GM23338 (cell line): ENCODE measurements at regions not wholly inside any gene's neighbourhood (a gene's known extent, or its start where the extent isn't known, plus 50 kb on each side); places are given as distances from the start of the nearest gene placed in this dataset.

Experiments
- ATAC-seq: fragments of 200-7000 bp; cut with Tn5 transposase; 3 replicates; pipeline ENCODE4 v1.9.1; 2020
- DNase-seq: peaks from one replicate; pipeline ENCODE4 v3.0.0-alpha.2; 2015; ENCODE audit warnings: low spot score
- H2AFZ ChIP-seq: fragments of 200-600 bp; sonication (generic); 2 replicates; pipeline ENCODE4 v1.8.0; 2016; ENCODE audit warnings: antibody characterized with exemption, mild to moderate bottlenecking, moderate library complexity
- H3F3A ChIP-seq: fragments of 200-600 bp; sonication (generic); replicated peaks from 2 replicates; pipeline ENCODE4 v1.8.0; 2017; ENCODE audit warnings: antibody characterized with exemption, mixed run types, low read depth
- H3K27ac ChIP-seq: fragments of 200-600 bp; sonication (generic); 2 replicates; pipeline ENCODE4 v1.6.1; 2016; ENCODE audit warnings: low read depth
- H3K27me3 ChIP-seq: fragments of 200-600 bp; sonication (generic); 2 replicates; pipeline ENCODE4 v1.8.0; 2016; ENCODE audit warnings: mild to moderate bottlenecking, mixed run types, moderate library complexity; ENCODE audit not compliant: insufficient read depth
- H3K36me3 ChIP-seq: fragments of 200-600 bp; sonication (generic); 2 replicates; pipeline ENCODE4 v1.8.0; 2016; ENCODE audit warnings: mild to moderate bottlenecking; ENCODE audit not compliant: insufficient read depth
- H3K4me1 ChIP-seq: fragments of 200-600 bp; sonication (generic); 2 replicates; pipeline ENCODE4 v1.8.0; 2016; ENCODE audit warnings: mild to moderate bottlenecking, moderate library complexity; ENCODE audit not compliant: insufficient read depth
- H3K4me2 ChIP-seq: fragments of 200-600 bp; sonication (generic); 2 replicates; pipeline ENCODE4 v1.7.1; 2017; ENCODE audit warnings: mixed run types
- H3K4me3 ChIP-seq: fragments of 200-600 bp; sonication (generic); 2 replicates; pipeline ENCODE4 v1.6.1; 2016; ENCODE audit warnings: mixed run types
- H3K79me2 ChIP-seq: fragments of 200-600 bp; sonication (generic); replicated peaks from 2 replicates; pipeline ENCODE4 v1.8.0; 2017; ENCODE audit warnings: mild to moderate bottlenecking; ENCODE audit not compliant: insufficient read depth
- H3K9me2 ChIP-seq: fragments of 200-600 bp; sonication (generic); 2 replicates; pipeline ENCODE4 v1.8.0; 2017; ENCODE audit not compliant: insufficient read depth
- H4K20me1 ChIP-seq: fragments of 200-600 bp; sonication (generic); replicated peaks from 2 replicates; pipeline ENCODE4 v1.8.0; 2017; ENCODE audit warnings: mild to moderate bottlenecking; ENCODE audit not compliant: insufficient read depth
- H3K27ac Mint-ChIP-seq: 2 replicates; pipeline ENCODE4 v1.8.0; 2020; ENCODE audit warnings: inconsistent platforms, mild to moderate bottlenecking, moderate library complexity, mixed read lengths
- H3K27me3 Mint-ChIP-seq: 3 replicates; pipeline ENCODE4 v1.8.0; 2022; ENCODE audit warnings: low read depth, mild to moderate bottlenecking, moderate library complexity, mixed read lengths, inconsistent platforms; ENCODE audit not compliant: insufficient read depth, poor library complexity
- H3K36me3 Mint-ChIP-seq: 3 replicates; pipeline ENCODE4 v1.8.0; 2021; ENCODE audit warnings: low read depth, mild to moderate bottlenecking, inconsistent platforms, moderate library complexity, mixed read lengths
- H3K4me1 Mint-ChIP-seq: 3 replicates; pipeline ENCODE4 v1.8.0; 2020; ENCODE audit warnings: mild to moderate bottlenecking, inconsistent platforms, mixed read lengths
- H3K4me3 Mint-ChIP-seq: 3 replicates; pipeline ENCODE4 v1.8.0; 2021; ENCODE audit warnings: moderate library complexity, mild to moderate bottlenecking, inconsistent platforms, mixed read lengths
- H3K9me3 Mint-ChIP-seq: 3 replicates; pipeline ENCODE4 v1.8.0; 2020; ENCODE audit warnings: moderate library complexity, mild to moderate bottlenecking, inconsistent platforms, mixed read lengths
- CREB1 ChIP-seq: fragments of 250-450 bp; sonication (Bioruptor Pico); IDR thresholded peaks from 2 replicates; pipeline ENCODE4 v1.5.0; 2020; ENCODE audit warnings: low read depth, mild to moderate bottlenecking, moderate library complexity
- EZH2 ChIP-seq: fragments of 200-600 bp; sonication (generic); IDR thresholded peaks from one replicate; pipeline ENCODE4 v1.8.0; 2017; ENCODE audit warnings: antibody characterized with exemption, mild to moderate bottlenecking, low read depth; ENCODE audit not compliant: unreplicated experiment
- EZH2phosphoT487 ChIP-seq: fragments of 200-600 bp; sonication (generic); IDR thresholded peaks from one replicate; pipeline ENCODE4 v1.8.1; 2018; ENCODE audit warnings: antibody characterized with exemption; ENCODE audit not compliant: unreplicated experiment
- JUNB ChIP-seq: IDR thresholded peaks from one replicate; pipeline ENCODE4 v1.6.1; 2016; ENCODE audit warnings: antibody characterized with exemption; ENCODE audit not compliant: unreplicated experiment
- NANOG ChIP-seq: IDR thresholded peaks from 2 replicates; pipeline ENCODE4 v1.6.1; 2016; ENCODE audit warnings: antibody characterized with exemption, borderline replicate concordance
- POLR2AphosphoS5 ChIP-seq: IDR thresholded peaks from 2 replicates; pipeline ENCODE4 v1.6.1; 2016; ENCODE audit warnings: antibody characterized with exemption, low read depth
- STAT1 ChIP-seq: IDR thresholded peaks from one replicate; pipeline ENCODE4 v1.6.1; 2016; ENCODE audit warnings: antibody characterized with exemption; ENCODE audit not compliant: unreplicated experiment
- ZNF114 ChIP-seq: fragments of 250-450 bp; sonication (Bioruptor Pico); IDR thresholded peaks from 2 replicates; pipeline ENCODE4 v1.5.0; 2020; ENCODE audit warnings: mild to moderate bottlenecking, moderate library complexity
- ZNF331 ChIP-seq: fragments of 250-450 bp; sonication (Bioruptor Pico); IDR thresholded peaks from 2 replicates; pipeline ENCODE4 v1.5.0; 2020; ENCODE audit warnings: low read depth, mild to moderate bottlenecking, moderate library complexity
- TF ChIP-seq, protein P1 (sequence below), 2 experiments: fragments of 200-600 bp in 1 of 2; sonication (generic) in 1 of 2; conservative IDR thresholded peaks; 2 replicates each; pipeline versions ENCODE4 v1.5.1 to v1.6.1; 2016 to 2017; ENCODE audit warnings: antibody characterized with exemption in 2 of 2, low read depth in 2 of 2, mild to moderate bottlenecking in 2 of 2, moderate library complexity in 1 of 2
- TF ChIP-seq, protein P2 (sequence below): IDR thresholded peaks from 2 replicates; pipeline ENCODE4 v1.6.1; 2016; ENCODE audit warnings: antibody characterized with exemption
- TF ChIP-seq, protein P3 (sequence below): IDR thresholded peaks from one replicate; pipeline ENCODE4 v1.6.1; 2018; ENCODE audit warnings: antibody characterized with exemption; ENCODE audit not compliant: unreplicated experiment
- TF ChIP-seq, protein P4 (sequence below): fragments of 250-450 bp; sonication (Bioruptor Pico); IDR thresholded peaks from 2 replicates; pipeline ENCODE4 v1.5.0; 2020; ENCODE audit warnings: mild to moderate bottlenecking, moderate library complexity

DNA sequence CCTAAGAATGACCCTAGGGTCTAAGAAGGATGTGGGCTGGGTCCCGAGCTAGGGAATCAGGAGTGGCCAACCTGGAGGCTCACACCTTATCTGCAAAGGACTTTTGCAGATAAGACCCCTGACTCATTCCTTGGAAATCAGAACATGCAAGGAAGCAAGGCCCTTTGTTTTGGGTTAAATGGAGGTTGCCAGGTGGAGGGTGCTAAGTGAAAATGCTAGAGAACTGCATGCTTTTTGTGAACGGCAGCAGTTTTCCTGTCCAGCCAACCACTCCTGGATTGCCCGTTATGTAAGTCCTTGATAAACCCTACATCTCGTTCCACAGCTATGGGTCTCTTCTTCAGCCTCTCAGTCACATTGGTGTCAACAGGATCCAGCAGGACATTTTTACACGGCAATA, 52.1 kb upstream of the CST7 start:
- DNase-seq, result no peak
- H3K4me3 Mint-ChIP-seq, result no peak overlapping the region

More for the DNA sequence above, 52.1 kb upstream of the CST7 start:
- no peak overlapping the region for H3K27ac Mint-ChIP-seq
- peaks cover 69% of the 10 kb centered on the region for H3K9me3 Mint-ChIP-seq
- no peak for ATAC-seq
- peaks cover 8% of the 10 kb centered on the region for H3K27me3 Mint-ChIP-seq
- TF ChIP-seq STAT1 (no peak), CREB1 (no peak), NANOG (no peak), ZNF114 (CRISPR knock-in tag) (no peak), JUNB (no peak), ZNF331 (CRISPR knock-in tag) (no peak), EZH2 (no peak), POLR2AphosphoS5 (no peak), EZH2phosphoT487 (no peak)
- TF ChIP-seq, protein P1, sequence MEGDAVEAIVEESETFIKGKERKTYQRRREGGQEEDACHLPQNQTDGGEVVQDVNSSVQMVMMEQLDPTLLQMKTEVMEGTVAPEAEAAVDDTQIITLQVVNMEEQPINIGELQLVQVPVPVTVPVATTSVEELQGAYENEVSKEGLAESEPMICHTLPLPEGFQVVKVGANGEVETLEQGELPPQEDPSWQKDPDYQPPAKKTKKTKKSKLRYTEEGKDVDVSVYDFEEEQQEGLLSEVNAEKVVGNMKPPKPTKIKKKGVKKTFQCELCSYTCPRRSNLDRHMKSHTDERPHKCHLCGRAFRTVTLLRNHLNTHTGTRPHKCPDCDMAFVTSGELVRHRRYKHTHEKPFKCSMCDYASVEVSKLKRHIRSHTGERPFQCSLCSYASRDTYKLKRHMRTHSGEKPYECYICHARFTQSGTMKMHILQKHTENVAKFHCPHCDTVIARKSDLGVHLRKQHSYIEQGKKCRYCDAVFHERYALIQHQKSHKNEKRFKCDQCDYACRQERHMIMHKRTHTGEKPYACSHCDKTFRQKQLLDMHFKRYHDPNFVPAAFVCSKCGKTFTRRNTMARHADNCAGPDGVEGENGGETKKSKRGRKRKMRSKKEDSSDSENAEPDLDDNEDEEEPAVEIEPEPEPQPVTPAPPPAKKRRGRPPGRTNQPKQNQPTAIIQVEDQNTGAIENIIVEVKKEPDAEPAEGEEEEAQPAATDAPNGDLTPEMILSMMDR (conservative IDR thresholded peaks at IDR 0.05; ENCODE audit: low read depth in 2 of 2), result no peak
- TF ChIP-seq, protein P2, sequence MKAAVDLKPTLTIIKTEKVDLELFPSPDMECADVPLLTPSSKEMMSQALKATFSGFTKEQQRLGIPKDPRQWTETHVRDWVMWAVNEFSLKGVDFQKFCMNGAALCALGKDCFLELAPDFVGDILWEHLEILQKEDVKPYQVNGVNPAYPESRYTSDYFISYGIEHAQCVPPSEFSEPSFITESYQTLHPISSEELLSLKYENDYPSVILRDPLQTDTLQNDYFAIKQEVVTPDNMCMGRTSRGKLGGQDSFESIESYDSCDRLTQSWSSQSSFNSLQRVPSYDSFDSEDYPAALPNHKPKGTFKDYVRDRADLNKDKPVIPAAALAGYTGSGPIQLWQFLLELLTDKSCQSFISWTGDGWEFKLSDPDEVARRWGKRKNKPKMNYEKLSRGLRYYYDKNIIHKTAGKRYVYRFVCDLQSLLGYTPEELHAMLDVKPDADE, result no peak
- TF ChIP-seq, protein P3, sequence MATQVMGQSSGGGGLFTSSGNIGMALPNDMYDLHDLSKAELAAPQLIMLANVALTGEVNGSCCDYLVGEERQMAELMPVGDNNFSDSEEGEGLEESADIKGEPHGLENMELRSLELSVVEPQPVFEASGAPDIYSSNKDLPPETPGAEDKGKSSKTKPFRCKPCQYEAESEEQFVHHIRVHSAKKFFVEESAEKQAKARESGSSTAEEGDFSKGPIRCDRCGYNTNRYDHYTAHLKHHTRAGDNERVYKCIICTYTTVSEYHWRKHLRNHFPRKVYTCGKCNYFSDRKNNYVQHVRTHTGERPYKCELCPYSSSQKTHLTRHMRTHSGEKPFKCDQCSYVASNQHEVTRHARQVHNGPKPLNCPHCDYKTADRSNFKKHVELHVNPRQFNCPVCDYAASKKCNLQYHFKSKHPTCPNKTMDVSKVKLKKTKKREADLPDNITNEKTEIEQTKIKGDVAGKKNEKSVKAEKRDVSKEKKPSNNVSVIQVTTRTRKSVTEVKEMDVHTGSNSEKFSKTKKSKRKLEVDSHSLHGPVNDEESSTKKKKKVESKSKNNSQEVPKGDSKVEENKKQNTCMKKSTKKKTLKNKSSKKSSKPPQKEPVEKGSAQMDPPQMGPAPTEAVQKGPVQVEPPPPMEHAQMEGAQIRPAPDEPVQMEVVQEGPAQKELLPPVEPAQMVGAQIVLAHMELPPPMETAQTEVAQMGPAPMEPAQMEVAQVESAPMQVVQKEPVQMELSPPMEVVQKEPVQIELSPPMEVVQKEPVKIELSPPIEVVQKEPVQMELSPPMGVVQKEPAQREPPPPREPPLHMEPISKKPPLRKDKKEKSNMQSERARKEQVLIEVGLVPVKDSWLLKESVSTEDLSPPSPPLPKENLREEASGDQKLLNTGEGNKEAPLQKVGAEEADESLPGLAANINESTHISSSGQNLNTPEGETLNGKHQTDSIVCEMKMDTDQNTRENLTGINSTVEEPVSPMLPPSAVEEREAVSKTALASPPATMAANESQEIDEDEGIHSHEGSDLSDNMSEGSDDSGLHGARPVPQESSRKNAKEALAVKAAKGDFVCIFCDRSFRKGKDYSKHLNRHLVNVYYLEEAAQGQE, result no peak
- TF ChIP-seq, protein P4, sequence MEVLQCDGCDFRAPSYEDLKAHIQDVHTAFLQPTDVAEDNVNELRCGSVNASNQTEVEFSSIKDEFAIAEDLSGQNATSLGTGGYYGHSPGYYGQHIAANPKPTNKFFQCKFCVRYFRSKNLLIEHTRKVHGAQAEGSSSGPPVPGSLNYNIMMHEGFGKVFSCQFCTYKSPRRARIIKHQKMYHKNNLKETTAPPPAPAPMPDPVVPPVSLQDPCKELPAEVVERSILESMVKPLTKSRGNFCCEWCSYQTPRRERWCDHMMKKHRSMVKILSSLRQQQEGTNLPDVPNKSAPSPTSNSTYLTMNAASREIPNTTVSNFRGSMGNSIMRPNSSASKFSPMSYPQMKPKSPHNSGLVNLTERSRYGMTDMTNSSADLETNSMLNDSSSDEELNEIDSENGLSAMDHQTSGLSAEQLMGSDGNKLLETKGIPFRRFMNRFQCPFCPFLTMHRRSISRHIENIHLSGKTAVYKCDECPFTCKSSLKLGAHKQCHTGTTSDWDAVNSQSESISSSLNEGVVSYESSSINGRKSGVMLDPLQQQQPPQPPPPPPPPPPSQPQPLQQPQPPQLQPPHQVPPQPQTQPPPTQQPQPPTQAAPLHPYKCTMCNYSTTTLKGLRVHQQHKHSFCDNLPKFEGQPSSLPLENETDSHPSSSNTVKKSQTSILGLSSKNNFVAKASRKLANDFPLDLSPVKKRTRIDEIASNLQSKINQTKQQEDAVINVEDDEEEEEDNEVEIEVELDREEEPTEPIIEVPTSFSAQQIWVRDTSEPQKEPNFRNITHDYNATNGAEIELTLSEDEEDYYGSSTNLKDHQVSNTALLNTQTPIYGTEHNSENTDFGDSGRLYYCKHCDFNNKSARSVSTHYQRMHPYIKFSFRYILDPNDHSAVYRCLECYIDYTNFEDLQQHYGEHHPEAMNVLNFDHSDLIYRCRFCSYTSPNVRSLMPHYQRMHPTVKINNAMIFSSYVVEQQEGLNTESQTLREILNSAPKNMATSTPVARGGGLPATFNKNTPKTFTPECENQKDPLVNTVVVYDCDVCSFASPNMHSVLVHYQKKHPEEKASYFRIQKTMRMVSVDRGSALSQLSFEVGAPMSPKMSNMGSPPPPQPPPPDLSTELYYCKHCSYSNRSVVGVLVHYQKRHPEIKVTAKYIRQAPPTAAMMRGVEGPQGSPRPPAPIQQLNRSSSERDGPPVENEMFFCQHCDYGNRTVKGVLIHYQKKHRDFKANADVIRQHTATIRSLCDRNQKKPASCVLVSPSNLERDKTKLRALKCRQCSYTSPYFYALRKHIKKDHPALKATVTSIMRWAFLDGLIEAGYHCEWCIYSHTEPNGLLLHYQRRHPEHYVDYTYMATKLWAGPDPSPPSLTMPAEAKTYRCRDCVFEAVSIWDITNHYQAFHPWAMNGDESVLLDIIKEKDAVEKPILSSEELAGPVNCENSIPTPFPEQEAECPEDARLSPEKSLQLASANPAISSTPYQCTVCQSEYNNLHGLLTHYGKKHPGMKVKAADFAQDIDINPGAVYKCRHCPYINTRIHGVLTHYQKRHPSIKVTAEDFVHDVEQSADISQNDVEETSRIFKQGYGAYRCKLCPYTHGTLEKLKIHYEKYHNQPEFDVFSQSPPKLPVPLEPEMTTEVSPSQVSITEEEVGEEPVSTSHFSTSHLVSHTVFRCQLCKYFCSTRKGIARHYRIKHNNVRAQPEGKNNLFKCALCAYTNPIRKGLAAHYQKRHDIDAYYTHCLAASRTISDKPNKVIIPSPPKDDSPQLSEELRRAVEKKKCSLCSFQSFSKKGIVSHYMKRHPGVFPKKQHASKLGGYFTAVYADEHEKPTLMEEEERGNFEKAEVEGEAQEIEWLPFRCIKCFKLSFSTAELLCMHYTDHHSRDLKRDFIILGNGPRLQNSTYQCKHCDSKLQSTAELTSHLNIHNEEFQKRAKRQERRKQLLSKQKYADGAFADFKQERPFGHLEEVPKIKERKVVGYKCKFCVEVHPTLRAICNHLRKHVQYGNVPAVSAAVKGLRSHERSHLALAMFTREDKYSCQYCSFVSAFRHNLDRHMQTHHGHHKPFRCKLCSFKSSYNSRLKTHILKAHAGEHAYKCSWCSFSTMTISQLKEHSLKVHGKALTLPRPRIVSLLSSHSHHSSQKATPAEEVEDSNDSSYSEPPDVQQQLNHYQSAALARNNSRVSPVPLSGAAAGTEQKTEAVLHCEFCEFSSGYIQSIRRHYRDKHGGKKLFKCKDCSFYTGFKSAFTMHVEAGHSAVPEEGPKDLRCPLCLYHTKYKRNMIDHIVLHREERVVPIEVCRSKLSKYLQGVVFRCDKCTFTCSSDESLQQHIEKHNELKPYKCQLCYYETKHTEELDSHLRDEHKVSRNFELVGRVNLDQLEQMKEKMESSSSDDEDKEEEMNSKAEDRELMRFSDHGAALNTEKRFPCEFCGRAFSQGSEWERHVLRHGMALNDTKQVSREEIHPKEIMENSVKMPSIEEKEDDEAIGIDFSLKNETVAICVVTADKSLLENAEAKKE (CRISPR knock-in tag), result no peak
- Histone ChIP-seq H2AFZ (no peak overlapping the region), H3K36me3 (no peaks in the 10 kb centered on the region), H3K27ac (no peak overlapping the region), H3F3A (no peaks in the 10 kb centered on the region), H3K79me2 (no peaks in the 10 kb centered on the region), H3K4me3 (no peak overlapping the region), H3K9me2 (no peaks in the 10 kb centered on the region; the same call in 1 of the 2 replicates), H4K20me1 (no peaks in the 10 kb centered on the region), H3K27me3 (no peaks in the 10 kb centered on the region), H3K4me1 (no peaks in the 10 kb centered on the region), H3K4me2 (no peak overlapping the region)
- no peaks in the 10 kb centered on the region for H3K4me1 Mint-ChIP-seq
- H3K36me3 Mint-ChIP-seq, result peaks cover 29% of the 10 kb centered on the region
